Panc1 (cell line): ENCODE measurements at regions not wholly inside any gene's neighbourhood (a gene's known extent, or its start where the extent isn't known, plus 50 kb on each side); places are given as distances from the start of the nearest gene placed in this dataset.

Experiments used
- POLR2AphosphoS5 ChIP-seq: IDR thresholded peaks from 2 replicates; pipeline ENCODE4 v1.6.1; 2012; ENCODE audit warnings: mild to moderate bottlenecking, low read depth, low read length, moderate library complexity
- TCF7L2 ChIP-seq: IDR thresholded peaks from 2 replicates; pipeline ENCODE4 v1.6.1; 2011; ENCODE audit warnings: mild to moderate bottlenecking, low read depth, low read length, inconsistent platforms
- TF ChIP-seq, protein P1 (sequence below): fragments of 450-650 bp; IDR thresholded peaks from 2 replicates; pipeline ENCODE4 v1.5.1; 2017; ENCODE audit warnings: mild to moderate bottlenecking
- TF ChIP-seq, protein P2 (sequence below), 2 experiments: IDR thresholded peaks; 2 replicates each; pipeline ENCODE4 v1.6.1; 2011 to 2012; ENCODE audit warnings: low read depth in 2 of 2, control low read depth in 1 of 2, low read length in 1 of 2, mild to moderate bottlenecking in 1 of 2, moderate library complexity in 1 of 2; ENCODE audit not compliant: insufficient read depth in 1 of 2

DNA sequence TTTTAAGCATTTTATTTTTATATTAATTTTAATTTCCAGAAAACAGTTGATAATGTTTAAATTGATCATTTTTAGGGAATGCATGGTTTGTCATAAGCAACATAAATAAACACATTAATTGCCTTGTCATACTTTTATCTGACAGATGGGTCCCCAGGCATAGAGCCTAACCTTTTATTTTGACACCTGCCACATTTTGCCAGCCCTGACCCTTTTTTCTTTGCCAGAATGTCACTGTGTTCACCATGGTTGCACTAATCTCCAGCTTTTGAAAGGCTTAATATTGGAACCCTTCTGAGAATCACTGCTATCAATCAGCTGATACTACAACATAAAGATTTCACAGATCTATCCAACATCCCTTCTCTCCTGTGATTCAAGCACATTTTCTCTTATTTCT, 56.0 kb upstream of the DPYD start:
- TF ChIP-seq, protein P1, sequence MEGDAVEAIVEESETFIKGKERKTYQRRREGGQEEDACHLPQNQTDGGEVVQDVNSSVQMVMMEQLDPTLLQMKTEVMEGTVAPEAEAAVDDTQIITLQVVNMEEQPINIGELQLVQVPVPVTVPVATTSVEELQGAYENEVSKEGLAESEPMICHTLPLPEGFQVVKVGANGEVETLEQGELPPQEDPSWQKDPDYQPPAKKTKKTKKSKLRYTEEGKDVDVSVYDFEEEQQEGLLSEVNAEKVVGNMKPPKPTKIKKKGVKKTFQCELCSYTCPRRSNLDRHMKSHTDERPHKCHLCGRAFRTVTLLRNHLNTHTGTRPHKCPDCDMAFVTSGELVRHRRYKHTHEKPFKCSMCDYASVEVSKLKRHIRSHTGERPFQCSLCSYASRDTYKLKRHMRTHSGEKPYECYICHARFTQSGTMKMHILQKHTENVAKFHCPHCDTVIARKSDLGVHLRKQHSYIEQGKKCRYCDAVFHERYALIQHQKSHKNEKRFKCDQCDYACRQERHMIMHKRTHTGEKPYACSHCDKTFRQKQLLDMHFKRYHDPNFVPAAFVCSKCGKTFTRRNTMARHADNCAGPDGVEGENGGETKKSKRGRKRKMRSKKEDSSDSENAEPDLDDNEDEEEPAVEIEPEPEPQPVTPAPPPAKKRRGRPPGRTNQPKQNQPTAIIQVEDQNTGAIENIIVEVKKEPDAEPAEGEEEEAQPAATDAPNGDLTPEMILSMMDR = no peak
- TF ChIP-seq, protein P2, sequence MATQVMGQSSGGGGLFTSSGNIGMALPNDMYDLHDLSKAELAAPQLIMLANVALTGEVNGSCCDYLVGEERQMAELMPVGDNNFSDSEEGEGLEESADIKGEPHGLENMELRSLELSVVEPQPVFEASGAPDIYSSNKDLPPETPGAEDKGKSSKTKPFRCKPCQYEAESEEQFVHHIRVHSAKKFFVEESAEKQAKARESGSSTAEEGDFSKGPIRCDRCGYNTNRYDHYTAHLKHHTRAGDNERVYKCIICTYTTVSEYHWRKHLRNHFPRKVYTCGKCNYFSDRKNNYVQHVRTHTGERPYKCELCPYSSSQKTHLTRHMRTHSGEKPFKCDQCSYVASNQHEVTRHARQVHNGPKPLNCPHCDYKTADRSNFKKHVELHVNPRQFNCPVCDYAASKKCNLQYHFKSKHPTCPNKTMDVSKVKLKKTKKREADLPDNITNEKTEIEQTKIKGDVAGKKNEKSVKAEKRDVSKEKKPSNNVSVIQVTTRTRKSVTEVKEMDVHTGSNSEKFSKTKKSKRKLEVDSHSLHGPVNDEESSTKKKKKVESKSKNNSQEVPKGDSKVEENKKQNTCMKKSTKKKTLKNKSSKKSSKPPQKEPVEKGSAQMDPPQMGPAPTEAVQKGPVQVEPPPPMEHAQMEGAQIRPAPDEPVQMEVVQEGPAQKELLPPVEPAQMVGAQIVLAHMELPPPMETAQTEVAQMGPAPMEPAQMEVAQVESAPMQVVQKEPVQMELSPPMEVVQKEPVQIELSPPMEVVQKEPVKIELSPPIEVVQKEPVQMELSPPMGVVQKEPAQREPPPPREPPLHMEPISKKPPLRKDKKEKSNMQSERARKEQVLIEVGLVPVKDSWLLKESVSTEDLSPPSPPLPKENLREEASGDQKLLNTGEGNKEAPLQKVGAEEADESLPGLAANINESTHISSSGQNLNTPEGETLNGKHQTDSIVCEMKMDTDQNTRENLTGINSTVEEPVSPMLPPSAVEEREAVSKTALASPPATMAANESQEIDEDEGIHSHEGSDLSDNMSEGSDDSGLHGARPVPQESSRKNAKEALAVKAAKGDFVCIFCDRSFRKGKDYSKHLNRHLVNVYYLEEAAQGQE (IDR thresholded peaks at IDR 0.05; ENCODE audit: insufficient read depth in 1 of 2, low read depth in 2 of 2, low read length in 1 of 2) = no peak
- TF ChIP-seq POLR2AphosphoS5 (no peak), TCF7L2 (no peak)
